Suprapubic skin (tissue), 4 donors: ENCODE measurements at regions not wholly inside any gene's neighbourhood (a gene's known extent, or its start where the extent isn't known, plus 50 kb on each side); places are given as distances from the start of the nearest gene placed in this dataset.

Experiments used
- CTCF ChIP-seq, 2 donors: fragments of 200-600 bp in 1 of 2; fragments of 450-650 bp in 1 of 2; sonication (generic) in 1 of 2; IDR thresholded peaks; one replicate each; pipeline ENCODE4 v1.5.1; 2016 to 2019; ENCODE audit warnings: antibody characterized with exemption in 2 of 2, mild to moderate bottlenecking in 1 of 2, moderate library complexity in 1 of 2
- EP300 ChIP-seq: sonication (generic); formaldehyde crosslinking; IDR thresholded peaks from one replicate; pipeline ENCODE4 v1.6.1; 2017; ENCODE audit warnings: antibody characterized with exemption
- POLR2A ChIP-seq, 2 donors: fragments of 450-650 bp; IDR thresholded peaks; one replicate each; pipeline ENCODE4 v1.6.1; 2017; ENCODE audit warnings: antibody characterized with exemption in 2 of 2, mild to moderate bottlenecking in 2 of 2, moderate library complexity in 2 of 2
- POLR2AphosphoS5 ChIP-seq, 3 donors: sonication (generic); formaldehyde crosslinking; IDR thresholded peaks; one replicate each; pipeline ENCODE4 v1.6.1; 2017; ENCODE audit warnings: antibody characterized with exemption in 3 of 3

DNA sequence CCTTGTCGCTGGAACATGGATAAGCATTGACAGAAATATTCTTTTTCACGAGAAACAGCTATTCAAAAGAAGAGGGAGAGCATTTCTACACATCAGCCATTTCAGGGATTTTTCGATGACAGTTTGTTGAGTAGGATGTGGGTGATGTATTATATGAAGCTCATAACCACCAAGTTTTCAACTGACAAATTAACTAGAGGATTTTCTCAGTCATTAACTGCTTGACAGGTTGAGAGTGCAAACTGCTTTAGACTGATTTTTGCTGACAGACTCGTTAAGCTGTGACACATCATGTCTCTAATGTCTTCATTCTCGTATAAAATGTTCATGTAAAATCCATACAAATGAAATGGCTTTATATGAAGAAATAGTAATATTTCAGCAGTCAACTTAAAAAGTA is 354.2 kb upstream of the KCNN2 start:
- TF ChIP-seq POLR2A (IDR thresholded peaks at IDR 0.05) (no peak), CTCF (IDR thresholded peaks at IDR 0.05) (no peak), POLR2AphosphoS5 (IDR thresholded peaks at IDR 0.05) (no peak), EP300 (no peak)
